ENCODE measurements at regions not wholly inside any gene's neighbourhood (a gene's known extent, or its start where the extent isn't known, plus 50 kb on each side); places are given as distances from the start of the nearest gene placed in this dataset.

DNA sequence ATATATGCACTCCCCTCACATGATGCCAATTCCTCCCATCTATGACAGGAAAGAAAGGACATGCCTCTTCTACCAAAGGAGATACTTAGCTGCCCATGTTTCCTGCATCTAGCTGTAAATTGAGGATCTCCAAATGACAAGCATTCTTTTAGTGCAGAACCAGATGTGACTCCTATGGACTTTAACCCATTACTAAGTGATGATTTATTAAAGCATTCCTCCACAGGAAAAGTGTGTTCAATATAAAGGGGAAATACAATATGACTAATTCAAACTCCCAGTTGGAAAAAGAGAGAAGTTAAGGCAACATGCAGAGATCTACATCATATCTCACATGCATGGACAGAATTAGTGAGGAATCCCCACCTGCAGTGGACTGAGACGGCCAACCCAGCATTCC, 221.3 kb downstream of the FAM76B start:
- Histone ChIP-seq H3K4me1 (ENCODE audit: insufficient read depth, low read length, poor library complexity, severe bottlenecking) (peaks cover 19% of the 10 kb centered on the region), H3K27me3 (replicated peaks; ENCODE audit: insufficient read depth, low read depth, low read length, poor library complexity) (no peaks in the 10 kb centered on the region), H3K36me3 (ENCODE audit: insufficient read depth, low read length, poor library complexity, severe bottlenecking) (no peaks in the 10 kb centered on the region), H3K27ac (ENCODE audit: low read depth, low read length, poor library complexity, severe bottlenecking) (no peak overlapping the region), H3K9me3 (ENCODE audit: low read depth, low read length, poor library complexity, severe bottlenecking) (peaks cover 8% of the 10 kb centered on the region), H3K4me3 (ENCODE audit: low read depth, low read length, poor library complexity, severe bottlenecking) (no peak overlapping the region)
- intact Hi-C loops (cut with micrococcal nuclease; ENCODE audit: unreplicated experiment), result no loop called here
- BruUV-seq (replicated peaks), result no TSS peak
- peak; percentile 9 for DNase-seq (ENCODE audit: low spot score)
- CTCF ChIA-PET, result no interaction called here
- POLR2A ChIA-PET (ENCODE audit: low non-redundant PET), result no interaction called here
- TF ChIP-seq, protein P1, sequence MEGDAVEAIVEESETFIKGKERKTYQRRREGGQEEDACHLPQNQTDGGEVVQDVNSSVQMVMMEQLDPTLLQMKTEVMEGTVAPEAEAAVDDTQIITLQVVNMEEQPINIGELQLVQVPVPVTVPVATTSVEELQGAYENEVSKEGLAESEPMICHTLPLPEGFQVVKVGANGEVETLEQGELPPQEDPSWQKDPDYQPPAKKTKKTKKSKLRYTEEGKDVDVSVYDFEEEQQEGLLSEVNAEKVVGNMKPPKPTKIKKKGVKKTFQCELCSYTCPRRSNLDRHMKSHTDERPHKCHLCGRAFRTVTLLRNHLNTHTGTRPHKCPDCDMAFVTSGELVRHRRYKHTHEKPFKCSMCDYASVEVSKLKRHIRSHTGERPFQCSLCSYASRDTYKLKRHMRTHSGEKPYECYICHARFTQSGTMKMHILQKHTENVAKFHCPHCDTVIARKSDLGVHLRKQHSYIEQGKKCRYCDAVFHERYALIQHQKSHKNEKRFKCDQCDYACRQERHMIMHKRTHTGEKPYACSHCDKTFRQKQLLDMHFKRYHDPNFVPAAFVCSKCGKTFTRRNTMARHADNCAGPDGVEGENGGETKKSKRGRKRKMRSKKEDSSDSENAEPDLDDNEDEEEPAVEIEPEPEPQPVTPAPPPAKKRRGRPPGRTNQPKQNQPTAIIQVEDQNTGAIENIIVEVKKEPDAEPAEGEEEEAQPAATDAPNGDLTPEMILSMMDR (conservative IDR thresholded peaks at IDR 0.05; ENCODE audit: low read depth, low read length), result no peak
- TF ChIP-seq EZH2 (IDR thresholded peaks at IDR 0.05; ENCODE audit: borderline replicate concordance, low read depth, low read length, poor library complexity, severe bottlenecking), result no peak

GRCh38 chr11:95567685-95568084, 221.9 kb downstream of the FAM76B start:
- no peak overlapping the region for H3K27ac ChIP-seq (ENCODE audit: low read depth, low read length, poor library complexity, severe bottlenecking)
- intact Hi-C loops (cut with micrococcal nuclease; ENCODE audit: unreplicated experiment), result no loop called here

GRCh38 chr11:95566211-95566610, 223.4 kb downstream of the FAM76B start:
- H3K9me3 ChIP-seq (ENCODE audit: low read depth, low read length, poor library complexity, severe bottlenecking), result peaks cover 8% of the 10 kb centered on the region
- TF ChIP-seq, protein P1 (conservative IDR thresholded peaks at IDR 0.05; ENCODE audit: low read depth, low read length), result no peak
- H3K4me1 ChIP-seq (ENCODE audit: insufficient read depth, low read length, poor library complexity, severe bottlenecking), result peaks cover 19% of the 10 kb centered on the region
- POLR2A ChIA-PET (ENCODE audit: low non-redundant PET), result no interaction called here
- H3K27me3 ChIP-seq (replicated peaks; ENCODE audit: insufficient read depth, low read depth, low read length, poor library complexity), result no peaks in the 10 kb centered on the region
- CTCF ChIA-PET, result no interaction called here
- BruUV-seq (replicated peaks), result no TSS peak
- H3K27ac ChIP-seq (ENCODE audit: low read depth, low read length, poor library complexity, severe bottlenecking), result no peak overlapping the region
- no peak overlapping the region for H3K4me3 ChIP-seq (ENCODE audit: low read depth, low read length, poor library complexity, severe bottlenecking)
- intact Hi-C loops (cut with micrococcal nuclease; ENCODE audit: unreplicated experiment), result no loop called here
- no peaks in the 10 kb centered on the region for H3K36me3 ChIP-seq (ENCODE audit: insufficient read depth, low read length, poor library complexity, severe bottlenecking)
- peak; percentile 33 for DNase-seq (ENCODE audit: low spot score)

More at GRCh38 chr11:95567685-95568084, 221.9 kb downstream of the FAM76B start:
- Histone ChIP-seq H3K4me1 (ENCODE audit: insufficient read depth, low read length, poor library complexity, severe bottlenecking) (peaks cover 19% of the 10 kb centered on the region), H3K9me3 (ENCODE audit: low read depth, low read length, poor library complexity, severe bottlenecking) (peaks cover 8% of the 10 kb centered on the region), H3K27me3 (replicated peaks; ENCODE audit: insufficient read depth, low read depth, low read length, poor library complexity) (no peaks in the 10 kb centered on the region), H3K36me3 (ENCODE audit: insufficient read depth, low read length, poor library complexity, severe bottlenecking) (no peaks in the 10 kb centered on the region), H3K4me3 (ENCODE audit: low read depth, low read length, poor library complexity, severe bottlenecking) (no peak overlapping the region)
- no peak for TF ChIP-seq EZH2 (IDR thresholded peaks at IDR 0.05; ENCODE audit: borderline replicate concordance, low read depth, low read length, poor library complexity, severe bottlenecking)
- TF ChIP-seq, protein P1 (conservative IDR thresholded peaks at IDR 0.05; ENCODE audit: low read depth, low read length), result no peak
- no peak for DNase-seq (ENCODE audit: low spot score)
- ChIA-PET POLR2A (ENCODE audit: low non-redundant PET) (no interaction called here), CTCF (no interaction called here)
- BruUV-seq (replicated peaks), result no TSS peak

Measured in A673 (cell line).